ENCODE measurements at regions not wholly inside any gene's neighbourhood (a gene's known extent, or its start where the extent isn't known, plus 50 kb on each side); places are given as distances from the start of the nearest gene placed in this dataset.
A peak's percentile ranks its signal among the peaks of the same experiment; 100 is the strongest.

DNA sequence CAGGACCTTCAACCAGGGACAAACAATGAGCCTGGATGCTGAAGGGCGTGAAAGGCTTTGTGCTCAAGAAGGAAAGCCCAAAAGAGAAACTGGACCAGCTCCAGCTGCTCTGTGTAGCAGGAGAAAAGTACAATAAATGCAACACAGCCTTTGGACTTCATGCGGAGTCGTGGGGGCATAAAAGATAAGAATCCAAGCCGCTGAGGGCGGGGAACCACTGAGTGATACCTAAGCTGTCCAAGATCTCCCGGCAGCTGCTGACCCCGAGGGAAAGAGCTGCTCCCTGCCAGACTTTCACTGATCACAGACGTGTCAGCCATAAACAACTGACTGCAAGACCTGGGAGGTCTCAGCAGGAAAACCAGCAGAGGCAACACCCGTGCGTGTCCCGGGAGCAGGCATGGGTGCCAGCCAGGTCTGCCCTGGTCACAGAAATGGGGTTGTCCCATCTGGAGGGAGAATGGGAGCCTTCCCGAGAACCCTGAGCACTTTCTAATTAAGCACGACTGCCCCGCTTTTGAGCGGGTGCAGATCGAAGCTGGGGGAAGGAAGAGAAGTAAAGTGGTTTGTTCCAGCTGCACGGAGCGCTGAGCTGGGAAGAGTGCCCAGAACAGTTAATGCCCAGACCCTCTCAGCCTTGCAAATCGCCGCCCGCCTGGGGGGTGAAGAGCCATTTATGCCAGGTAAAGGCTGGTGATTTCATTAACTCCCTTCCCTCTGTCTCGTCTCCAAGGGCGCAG lies 68.3 kb upstream of the TARDBP start:
- WGBS, 2 donors: 5 to 7% methylated on average over 14 to 23 of the region's 23 CpGs
- Histone ChIP-seq H3K4me1 (peaks cover 17 to 24% (median 22%) of the 10 kb centered on the region in 4 donors), H3K36me3 (no peaks in the 10 kb centered on the region), H3K27ac (peak overlapping the region in 1 of 4 donors; percentile 18), H3K4me3 (peak overlapping the region in 3 of 4 donors; percentile 29 to 44 (median 43)), H3K27me3 (no peaks in the 10 kb centered on the region), H3K9me3 (no peaks in the 10 kb centered on the region)
- ATAC-seq (ENCODE audit: low FRiP score in 2 of 2) (peak in 1 of 2 donors; percentile 5), DNase-seq (peak in 1 of 2 donors; percentile 34)
- TF ChIP-seq, protein P1, sequence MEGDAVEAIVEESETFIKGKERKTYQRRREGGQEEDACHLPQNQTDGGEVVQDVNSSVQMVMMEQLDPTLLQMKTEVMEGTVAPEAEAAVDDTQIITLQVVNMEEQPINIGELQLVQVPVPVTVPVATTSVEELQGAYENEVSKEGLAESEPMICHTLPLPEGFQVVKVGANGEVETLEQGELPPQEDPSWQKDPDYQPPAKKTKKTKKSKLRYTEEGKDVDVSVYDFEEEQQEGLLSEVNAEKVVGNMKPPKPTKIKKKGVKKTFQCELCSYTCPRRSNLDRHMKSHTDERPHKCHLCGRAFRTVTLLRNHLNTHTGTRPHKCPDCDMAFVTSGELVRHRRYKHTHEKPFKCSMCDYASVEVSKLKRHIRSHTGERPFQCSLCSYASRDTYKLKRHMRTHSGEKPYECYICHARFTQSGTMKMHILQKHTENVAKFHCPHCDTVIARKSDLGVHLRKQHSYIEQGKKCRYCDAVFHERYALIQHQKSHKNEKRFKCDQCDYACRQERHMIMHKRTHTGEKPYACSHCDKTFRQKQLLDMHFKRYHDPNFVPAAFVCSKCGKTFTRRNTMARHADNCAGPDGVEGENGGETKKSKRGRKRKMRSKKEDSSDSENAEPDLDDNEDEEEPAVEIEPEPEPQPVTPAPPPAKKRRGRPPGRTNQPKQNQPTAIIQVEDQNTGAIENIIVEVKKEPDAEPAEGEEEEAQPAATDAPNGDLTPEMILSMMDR (IDR thresholded peaks at IDR 0.05): no peak
- no peak for TF ChIP-seq POLR2AphosphoS5 (IDR thresholded peaks at IDR 0.05)

DNA sequence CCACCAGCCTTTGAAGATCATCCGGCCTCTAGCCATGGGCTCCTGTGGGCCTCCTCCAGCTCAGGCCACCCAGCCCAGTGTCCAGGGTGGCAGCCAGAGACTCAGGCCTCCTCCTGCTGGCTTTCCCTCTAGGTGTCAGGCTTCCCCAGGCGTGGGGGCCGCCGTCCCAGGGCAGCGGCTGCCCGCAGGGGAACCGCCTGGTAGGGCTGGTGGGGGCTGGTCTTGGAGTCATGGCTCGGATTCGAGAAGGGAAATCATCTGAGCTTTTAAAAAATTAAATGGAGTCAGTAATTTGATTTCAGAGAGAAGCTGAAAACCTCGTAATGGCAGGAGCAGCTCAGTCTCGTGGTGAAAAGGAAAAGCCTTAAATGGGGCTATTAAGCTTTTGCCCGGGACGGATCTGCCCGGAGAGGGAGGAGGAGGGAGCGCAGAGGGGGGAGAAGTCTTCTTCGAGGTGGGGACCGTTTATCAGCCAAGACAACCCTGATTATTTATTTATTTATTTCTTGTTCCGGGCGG lies 66.4 kb upstream of the TARDBP start:
- H3K27me3 ChIP-seq: no peaks in the 10 kb centered on the region
- TF ChIP-seq EP300 (IDR thresholded peaks at IDR 0.05): no peak
- TF ChIP-seq, protein P1 (IDR thresholded peaks at IDR 0.05): no peak
- no peak for TF ChIP-seq POLR2AphosphoS5 (IDR thresholded peaks at IDR 0.05)
- TF ChIP-seq POLR2A (IDR thresholded peaks at IDR 0.05): no peak
- no peak overlapping the region for H3K27ac ChIP-seq
- 82 to 85% methylated on average over 16 to 19 of the region's 19 CpGs for WGBS, 2 donors
- DNase-seq (peak in 1 of 2 donors; percentile 70), ATAC-seq (ENCODE audit: low FRiP score in 2 of 2) (no peak)
- H3K9me3 ChIP-seq: no peaks in the 10 kb centered on the region
- H3K36me3 ChIP-seq: no peaks in the 10 kb centered on the region
- no peak overlapping the region for H3K4me3 ChIP-seq
- H3K4me1 ChIP-seq: peaks cover 17 to 24% (median 22%) of the 10 kb centered on the region in 4 donors

DNA sequence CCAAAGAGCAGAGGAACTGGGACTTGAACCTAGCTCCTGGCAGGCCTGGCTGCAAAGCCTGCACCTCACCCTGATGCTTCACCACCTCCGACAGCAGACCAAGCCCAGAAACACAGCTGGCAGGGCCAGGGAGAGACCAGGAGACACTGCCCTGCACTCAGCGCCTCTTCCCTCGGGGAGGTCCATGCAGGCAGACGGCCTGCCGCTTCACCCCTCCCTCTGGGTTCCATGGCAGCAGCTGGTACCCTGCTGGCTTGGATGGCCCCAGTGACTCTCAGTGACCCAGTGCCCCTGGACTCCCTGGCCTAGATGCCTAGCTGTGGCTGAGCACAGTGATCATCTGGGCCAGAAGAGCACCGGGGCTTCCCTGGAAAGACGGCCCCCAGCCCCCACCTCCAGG lies 65.3 kb upstream of the TARDBP start:
- H3K27me3 ChIP-seq: no peaks in the 10 kb centered on the region
- TF ChIP-seq EP300 (IDR thresholded peaks at IDR 0.05) (no peak), POLR2A (IDR thresholded peaks at IDR 0.05) (no peak), POLR2AphosphoS5 (IDR thresholded peaks at IDR 0.05) (no peak)
- TF ChIP-seq, protein P1 (IDR thresholded peaks at IDR 0.05): no peak
- H3K36me3 ChIP-seq: no peaks in the 10 kb centered on the region
- peak in 1 of 2 donors; percentile 32 for DNase-seq
- H3K27ac ChIP-seq: no peak overlapping the region
- no peak for ATAC-seq (ENCODE audit: low FRiP score in 2 of 2)
- 83 to 100% methylated on average over 1 of the region's 7 CpGs for WGBS, 2 donors
- H3K4me3 ChIP-seq: no peak overlapping the region
- H3K9me3 ChIP-seq: no peaks in the 10 kb centered on the region
- H3K4me1 ChIP-seq: peaks cover 12 to 19% (median 16%) of the 10 kb centered on the region in 4 donors

DNA sequence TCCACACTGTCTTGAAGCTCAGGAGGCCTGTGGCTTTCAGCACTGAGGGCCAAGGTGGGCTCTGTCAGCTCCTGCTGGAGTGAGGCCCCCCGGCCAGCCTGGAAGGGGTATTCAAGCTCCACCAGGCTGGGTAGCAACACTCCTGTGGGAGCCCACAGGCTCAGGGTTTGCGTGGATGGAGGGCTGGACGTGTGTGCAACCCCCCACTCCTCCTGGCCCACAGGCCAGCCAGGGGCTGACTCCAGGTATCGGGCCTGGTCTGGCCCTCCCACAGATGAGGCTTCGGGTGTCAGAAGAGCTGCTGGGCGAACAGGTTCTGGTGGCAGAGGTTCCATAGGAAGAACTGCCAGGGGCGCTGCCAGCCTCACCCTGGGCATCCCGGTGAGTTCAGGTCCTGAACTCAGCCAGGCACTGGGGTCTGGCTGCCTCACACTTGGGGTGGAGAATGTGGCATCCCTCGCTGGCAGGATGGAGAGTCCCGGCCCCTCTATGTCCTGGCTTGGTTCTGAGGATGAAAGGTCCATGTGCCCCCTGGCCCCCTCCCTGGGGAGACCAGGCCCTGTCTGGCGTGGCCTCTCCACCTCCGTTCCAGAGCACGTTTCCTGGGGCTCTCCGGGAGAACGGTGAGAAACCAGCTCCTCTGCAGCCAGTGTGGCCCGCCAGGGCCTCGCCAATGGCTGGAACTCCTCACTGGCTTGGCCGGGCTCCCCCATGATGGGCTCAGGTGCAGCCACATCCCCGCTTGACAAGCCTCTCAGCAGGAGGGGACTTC lies 64.6 kb upstream of the TARDBP start:
- Histone ChIP-seq H3K36me3 (no peaks in the 10 kb centered on the region), H3K27ac (no peak overlapping the region), H3K4me3 (no peak overlapping the region), H3K9me3 (no peaks in the 10 kb centered on the region), H3K4me1 (peaks cover 12 to 15% (median 14%) of the 10 kb centered on the region in 4 donors), H3K27me3 (no peaks in the 10 kb centered on the region)
- WGBS, 2 donors: 92% methylated on average over 19 of the region's 19 CpGs; no CpG with 5 or more reads in 1 of the 2 donors
- no peak for TF ChIP-seq POLR2AphosphoS5 (IDR thresholded peaks at IDR 0.05)
- DNase-seq (peak in 1 of 2 donors; percentile 58), ATAC-seq (ENCODE audit: low FRiP score in 2 of 2) (no peak)

DNA sequence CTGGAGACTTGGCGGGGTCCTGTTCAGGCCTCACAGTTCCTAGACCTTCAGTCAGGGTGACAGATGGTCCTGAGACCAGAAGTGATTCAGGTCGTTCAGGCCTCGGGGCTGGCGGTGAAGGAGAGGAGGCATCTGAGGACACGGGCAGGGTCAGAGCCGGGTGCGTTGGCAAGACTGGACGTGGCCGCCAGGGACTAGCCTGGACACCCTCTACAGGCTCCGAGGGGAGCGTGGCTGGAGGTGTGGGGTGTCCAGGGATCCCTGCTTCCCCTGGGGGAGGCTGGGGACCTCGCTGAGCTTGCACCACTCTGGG lies 64.0 kb upstream of the TARDBP start:
- TF ChIP-seq POLR2A (IDR thresholded peaks at IDR 0.05): no peak
- TF ChIP-seq EP300 (IDR thresholded peaks at IDR 0.05): no peak
- TF ChIP-seq, protein P1 (IDR thresholded peaks at IDR 0.05): no peak
- TF ChIP-seq POLR2AphosphoS5 (IDR thresholded peaks at IDR 0.05): no peak
- Histone ChIP-seq H3K4me1 (peaks cover 12 to 14% (median 12%) of the 10 kb centered on the region in 4 donors), H3K27ac (no peak overlapping the region), H3K27me3 (no peaks in the 10 kb centered on the region), H3K9me3 (peaks cover under 1 to 2% (median 1%) of the 10 kb centered on the region in 4 donors), H3K36me3 (no peaks in the 10 kb centered on the region), H3K4me3 (no peak overlapping the region)
- peak in 1 of 2 donors; percentile 41 for DNase-seq
- no peak for ATAC-seq (ENCODE audit: low FRiP score in 2 of 2)
- 88 to 94% methylated on average over 12 of the region's 12 CpGs for WGBS, 2 donors
